IPS-NIHi7 (cell line): ENCODE measurements at regions not wholly inside any gene's neighbourhood (a gene's known extent, or its start where the extent isn't known, plus 50 kb on each side); places are given as distances from the start of the nearest gene placed in this dataset.

ENCODE experiments used
- DNase-seq: peaks from one replicate; pipeline ENCODE4 v3.0.0; 2012; ENCODE audit warnings: mixed read lengths; ENCODE audit errors: extremely low spot score

DNA sequence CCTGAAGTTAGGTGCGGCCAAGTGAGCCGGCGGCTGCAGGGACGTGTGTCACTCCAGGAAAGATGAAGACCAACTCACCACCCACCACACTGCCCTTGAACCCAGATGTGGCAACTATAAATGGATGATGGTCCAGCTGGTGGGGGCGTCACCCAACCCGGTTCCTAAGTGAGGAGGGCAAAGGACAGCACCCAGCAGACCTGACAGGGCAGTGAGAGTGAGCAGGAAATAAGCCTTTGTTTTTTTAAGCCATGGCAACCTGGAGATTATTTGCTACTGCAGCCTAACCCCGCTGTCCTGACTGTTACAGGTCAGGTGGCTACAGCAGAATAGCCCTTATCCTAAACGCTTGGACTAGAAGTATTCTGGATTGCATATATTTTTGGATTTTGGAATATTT lies 228.9 kb downstream of the CTTN start:
- no peak for DNase-seq

DNA sequence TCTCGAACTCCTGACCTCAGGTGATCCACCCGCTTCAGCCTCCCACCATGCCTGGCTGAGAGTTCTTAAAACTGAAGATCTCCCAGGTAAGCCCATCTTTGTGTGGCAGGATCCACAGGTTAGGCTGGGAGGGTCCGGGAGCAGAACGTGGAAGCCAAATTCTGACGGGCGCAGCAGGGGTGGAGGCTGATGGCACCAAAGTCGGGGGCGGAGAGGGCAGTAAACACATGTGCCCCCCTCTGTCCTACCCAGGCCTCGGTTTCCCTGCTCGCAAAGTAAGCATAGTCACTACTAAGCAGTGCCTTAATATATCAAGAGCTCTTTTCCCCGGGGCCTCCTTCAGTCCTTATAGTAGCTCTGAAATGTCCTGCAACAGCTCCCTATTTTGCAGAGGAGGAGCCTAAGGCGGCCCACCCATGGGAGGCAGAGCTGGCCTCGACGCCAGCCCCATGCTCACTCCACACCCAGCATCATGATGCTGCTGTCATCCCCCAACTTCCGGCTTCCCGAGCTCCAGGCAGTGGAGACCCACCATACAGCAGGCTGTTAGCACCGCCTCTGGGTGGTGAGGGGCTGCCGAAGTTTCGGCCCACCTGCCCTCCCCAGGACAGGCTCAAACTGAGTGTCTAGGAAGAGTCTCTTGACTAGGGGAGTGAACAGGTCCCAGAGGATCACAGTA lies 230.0 kb downstream of the CTTN start:
- DNase-seq, result no peak

DNA sequence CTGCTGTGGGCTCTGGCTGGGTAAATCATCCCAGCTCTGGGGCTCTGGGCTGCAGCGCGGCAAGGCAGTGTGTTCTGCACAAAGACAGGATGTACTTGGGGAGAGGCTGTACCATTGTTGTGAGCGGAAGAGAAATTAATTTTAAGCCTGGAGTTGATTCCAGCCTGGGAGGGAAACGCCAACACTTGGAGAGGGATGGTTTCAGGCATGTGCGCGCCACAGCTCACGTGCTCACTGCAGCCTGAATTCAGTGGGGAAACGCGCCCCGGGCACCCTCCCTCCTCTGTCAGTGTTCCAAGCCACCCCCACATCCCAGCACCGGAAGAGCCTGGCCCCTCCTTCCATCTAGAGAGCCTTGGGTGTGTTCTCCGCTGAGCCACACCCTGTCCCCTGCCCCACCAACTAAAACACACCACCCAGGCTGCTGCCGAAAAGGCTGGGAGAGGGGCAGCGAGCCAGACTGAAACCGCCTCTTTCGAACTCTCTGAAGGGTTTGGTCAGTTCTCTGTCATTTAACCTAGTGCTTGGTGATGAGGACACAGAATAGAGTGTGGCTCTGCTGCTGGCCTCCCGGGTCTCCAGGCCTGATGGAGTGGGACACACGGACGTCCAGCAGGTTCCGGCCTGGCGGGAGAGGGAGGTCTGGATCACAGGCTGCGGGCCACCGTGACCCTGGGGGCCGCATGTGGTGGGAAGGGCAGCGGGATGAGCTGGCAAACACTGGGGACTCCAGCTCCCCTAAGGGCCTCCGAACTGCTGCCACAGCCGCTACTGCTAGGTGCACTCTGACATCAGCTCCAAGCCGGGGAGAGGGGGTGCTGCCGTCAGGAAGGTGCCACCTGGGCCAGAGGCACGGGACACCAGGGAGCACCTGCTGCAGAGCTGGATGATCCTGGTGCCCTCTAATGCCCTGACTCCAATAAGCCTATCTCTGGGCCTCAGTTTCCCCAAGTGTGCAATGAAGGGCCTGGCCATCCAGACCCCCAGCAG lies 230.8 kb downstream of the CTTN start:
- no peak for DNase-seq

DNA sequence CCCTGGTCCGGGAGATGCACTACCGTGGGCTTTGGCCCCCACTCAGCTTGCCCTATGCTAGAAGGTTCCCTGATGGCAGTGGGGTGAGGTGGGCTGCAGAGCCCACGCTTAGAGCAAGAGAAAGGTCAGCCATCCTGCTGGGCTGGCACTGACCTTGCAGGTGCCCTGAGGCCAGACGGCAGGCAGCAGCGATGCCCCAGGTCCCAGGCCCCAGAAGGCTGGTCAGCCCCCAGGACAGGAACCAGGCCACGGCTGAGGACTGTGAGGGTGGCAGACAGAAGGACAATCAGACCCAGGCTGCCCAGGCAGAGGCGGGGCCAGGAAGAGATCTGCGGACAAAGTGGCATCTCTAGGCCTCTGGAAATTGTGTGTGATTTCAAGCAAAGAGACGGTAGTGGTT lies 231.7 kb downstream of the CTTN start:
- DNase-seq, result no peak

DNA sequence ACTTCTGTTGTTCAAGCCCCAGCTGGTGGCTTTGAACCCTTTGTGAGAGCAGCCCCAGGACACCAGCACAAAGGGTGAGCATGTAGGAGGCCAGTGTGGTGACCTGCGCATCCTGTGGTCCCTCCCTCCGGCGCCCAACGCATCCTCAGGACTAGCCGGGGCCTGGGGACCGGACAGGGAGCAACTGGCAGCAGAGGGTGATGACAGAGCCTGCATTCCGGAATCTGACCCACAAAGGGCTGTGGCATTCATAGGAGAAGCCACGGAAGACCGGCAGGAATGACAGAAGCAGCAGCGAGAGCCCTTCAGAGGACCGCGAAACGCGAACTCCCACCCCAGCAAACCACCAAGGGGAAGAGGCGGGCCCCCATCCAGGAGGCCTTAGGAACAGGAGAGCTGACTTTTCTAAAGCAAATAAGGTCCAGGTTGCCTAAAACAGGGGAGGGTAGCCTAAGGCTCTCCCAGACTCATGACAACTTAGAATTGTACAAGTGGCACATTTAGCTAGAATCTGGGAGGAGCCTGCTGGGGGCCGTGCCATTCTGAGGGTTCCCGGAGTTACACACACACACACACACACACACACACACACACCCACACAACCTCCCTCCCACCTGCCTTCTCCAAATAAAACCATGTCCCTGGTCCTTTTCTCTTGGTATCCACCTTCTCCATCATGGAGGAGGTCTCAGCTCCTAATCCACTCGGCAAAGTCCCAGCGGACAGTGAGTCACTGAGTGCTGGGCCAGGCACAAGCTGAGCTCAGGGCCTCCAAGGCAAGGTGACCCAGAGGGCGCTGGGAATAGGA lies 232.7 kb downstream of the CTTN start:
- DNase-seq, result no peak

DNA sequence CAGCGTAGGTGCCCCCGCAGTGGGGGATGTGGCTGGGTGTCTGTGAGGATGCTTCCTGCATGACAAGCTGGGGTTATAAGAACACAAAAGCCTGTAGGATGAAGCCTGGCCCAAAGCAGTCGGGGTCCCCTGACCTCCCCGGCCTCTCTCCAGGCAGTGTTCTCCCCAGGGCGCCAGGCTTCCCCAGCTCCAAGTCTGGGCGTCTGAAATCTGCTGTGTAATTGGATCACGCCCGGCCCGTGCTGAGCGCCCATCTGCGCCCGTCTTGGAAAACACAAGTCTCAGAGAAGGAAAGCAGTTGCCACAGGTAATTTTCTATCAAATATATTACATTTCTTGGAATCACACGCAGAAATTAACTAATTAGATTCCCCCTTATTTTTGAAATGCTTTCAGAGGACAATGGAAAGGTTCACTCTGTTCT lies 233.3 kb downstream of the CTTN start:
- DNase-seq, result no peak

DNA sequence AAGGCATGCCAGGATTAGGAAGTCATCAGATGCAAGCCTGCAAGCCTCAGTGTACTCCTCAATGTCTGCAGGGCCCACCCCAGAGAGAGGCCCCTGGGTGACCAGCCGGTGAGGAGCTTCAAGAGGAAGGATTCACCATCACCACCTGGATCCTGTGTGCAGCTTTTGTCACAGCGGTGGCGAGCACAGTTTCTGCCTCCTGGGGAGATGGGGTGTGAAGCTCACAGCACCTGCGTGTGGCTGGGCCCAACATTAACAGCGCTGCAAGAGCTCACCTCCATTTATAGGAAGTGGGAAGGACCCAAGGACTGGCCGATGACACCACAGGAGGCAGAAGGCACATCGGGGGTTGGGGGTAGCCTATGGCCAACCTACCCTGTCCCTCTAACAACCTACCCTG lies 235.3 kb downstream of the CTTN start:
- DNase-seq, result no peak

DNA sequence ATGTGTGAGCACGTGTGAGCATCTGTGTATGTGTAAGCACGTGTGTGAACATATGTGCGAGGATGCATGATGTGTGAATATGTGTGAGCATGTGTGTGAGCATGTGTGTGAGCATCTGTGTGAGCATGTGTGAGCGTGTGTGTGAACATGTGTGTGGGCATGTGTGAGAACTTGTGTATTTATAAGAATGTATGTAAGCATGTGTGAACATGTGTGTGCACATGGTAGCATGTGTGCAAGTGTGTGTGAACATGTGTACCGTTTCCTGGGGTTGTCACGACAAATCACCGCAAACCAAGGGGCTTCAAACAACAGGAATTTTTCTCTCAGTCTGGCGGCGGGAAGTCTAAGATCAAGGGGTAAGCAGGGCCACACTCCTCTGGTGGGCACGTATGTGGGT lies 238.3 kb downstream of the CTTN start:
- no peak for DNase-seq

DNA sequence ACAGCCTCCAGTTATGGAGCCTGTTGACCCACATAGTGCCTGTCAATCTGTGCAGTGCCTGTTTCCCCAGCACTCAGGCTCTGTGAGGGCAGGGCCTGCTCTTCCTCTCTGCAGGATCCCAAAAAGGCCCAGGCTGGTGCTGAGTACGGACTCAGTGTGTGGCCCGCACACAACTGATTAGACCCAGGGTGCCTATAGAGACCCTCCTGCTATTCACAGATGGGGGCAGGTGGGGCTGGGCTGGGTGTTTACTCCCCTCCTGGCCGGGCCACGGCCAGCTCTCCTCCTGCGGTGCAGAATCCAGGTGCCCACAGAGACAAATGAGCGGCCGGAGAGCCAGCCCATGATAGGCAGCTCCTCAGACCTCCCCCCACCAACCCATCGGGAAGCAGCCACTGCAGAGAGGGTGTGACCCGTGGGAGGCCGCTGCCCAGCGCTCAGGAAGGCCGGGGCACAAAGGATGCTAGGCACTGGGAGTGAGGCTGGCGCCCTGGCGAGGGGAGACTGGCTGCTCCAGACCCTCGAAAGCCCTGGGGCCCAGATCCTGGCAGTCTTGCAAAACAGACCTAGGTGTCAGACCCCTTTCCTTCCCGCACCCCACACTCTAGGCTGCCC lies 239.0 kb downstream of the CTTN start:
- no peak for DNase-seq

DNA sequence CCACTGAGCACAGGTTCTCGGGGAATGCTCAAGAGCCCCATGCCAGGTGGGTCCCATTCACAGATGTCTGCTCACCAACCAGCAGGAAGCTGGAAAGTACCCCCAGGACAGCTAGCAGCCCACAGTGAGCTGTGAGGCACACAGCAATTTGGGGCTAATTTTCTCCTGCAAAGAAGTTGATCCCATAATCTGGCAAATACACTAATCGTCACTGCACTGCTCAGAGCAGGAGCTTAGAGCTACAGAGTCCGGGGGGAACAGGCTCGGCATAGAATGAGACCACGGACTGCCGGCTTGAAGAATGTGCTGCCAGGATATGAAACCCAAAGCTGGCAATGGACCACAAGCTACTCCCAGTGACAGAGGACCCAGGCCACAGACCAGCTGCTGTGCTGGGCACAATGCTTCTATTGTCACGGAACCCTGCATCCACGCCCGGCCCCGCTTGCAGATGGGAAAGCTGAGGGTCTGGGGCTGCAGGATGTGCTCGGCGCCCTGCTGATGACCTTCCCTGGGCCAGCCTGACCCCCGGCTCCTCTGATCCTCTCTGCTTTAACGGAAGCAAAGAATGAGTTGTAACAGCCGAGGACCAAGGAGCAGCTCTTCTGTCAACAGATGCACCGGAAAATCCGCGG lies 239.7 kb downstream of the CTTN start:
- DNase-seq, result no peak

DNA sequence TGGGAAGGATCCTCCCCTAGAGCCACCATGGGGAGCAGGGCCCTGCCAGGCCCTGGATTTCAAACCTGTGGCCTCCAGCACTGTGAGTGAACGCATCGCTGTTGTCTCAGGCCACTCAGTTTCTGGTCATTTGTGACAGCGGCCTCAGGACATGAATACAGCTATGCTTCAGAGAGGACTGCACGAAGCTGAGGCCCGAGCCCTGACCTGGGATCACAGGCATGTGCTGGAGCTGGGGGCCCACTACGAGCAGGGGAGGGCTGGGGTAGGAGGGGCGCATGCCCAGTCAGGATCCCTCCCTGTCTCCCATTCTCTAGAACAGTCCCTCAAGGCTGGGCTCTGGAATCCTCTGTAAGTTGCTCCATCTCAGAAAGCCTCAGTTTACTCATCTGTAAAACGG lies 242.1 kb downstream of the CTTN start:
- no peak for DNase-seq

DNA sequence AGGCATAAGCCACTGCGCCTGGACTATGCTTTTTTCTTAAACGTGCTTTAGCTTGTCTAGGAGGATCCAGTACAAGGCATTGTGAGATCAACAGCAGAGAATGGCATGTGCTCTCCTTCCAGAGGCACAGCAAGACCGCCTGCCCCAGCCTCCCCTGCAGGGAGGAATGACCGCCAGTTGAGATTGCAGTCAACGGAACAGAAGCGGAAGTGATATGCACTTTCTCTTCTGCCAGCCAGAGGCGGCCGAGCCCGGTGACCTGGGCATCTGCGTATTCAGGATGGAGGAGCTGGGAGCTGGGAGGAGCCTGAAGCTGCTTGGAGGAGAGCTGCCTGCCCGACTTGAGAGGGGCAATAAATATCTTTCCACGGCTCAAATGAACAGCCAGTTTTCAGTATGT lies 243.0 kb downstream of the CTTN start:
- DNase-seq, result no peak

DNA sequence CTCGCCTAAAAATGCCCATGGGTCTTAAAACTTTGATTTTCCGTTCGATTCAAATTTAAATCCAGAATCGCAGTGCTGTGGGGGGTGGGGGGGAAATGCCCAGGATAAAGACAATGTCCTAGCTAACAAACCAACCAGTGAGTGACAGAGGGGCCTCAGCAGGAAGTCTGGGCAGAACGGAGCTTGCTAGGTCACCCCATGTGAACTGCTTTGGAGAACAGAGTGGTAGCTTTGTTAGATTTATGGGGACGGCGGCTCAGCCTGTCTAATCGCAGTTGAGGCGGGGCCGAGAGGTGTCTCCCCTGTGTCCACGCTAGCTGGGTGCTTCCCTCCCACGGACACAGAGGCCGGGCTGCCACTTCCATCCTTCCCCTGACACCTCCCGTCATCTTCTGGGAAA lies 243.9 kb downstream of the CTTN start:
- DNase-seq, result no peak

DNA sequence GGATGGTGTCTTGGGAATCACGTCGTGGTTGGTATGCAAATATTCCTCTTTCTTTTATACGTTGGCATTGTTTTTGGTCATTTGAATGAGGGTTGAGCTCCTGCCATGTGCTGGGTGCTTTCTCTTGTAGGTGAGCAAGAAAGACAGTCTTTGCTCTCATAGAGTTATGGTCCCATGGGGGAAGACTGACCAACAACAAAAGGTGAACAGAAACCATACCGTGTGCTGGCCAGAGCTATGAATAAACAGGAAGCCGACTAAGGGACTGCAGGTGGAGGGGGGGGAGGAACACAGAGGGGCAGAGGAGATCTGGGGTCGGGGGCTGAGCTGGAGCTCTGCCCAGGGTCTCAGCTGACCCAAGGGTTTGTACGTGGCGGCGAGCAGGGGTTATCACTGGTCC lies 245.3 kb downstream of the CTTN start:
- no peak for DNase-seq

DNA sequence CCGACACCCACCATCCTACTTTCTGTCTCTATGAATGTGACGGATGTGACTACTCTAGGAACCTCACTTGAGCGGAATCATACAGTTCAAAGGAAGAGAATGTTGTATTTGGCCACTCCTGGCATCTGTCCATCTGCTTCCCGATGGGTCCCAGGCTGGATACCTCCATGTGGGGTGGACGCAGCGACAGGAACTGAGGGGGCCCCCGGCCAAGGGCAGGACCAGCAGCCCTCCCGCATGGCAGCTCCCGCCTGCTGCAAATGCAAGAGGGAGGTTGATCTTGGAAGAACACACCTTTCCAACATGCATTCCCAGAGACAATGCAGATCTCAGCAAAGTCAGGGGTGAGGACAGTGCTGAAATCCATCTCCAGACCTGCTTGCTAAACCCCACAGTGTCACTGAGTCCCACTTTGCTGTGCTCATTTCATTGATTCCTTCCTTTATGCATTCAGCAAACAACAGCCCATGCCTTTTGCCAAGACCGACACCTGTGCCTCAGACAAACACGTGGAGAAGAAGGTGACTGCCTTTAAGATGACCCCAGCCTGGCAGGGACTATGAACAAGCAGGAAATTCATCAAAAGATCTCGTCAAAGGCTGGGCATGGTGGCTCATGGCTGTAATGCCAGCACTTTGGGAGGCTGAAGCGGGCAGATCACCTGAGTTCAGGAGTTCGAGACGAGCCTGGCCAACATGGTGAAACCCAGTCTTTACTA lies 246.2 kb downstream of the CTTN start:
- no peak for DNase-seq

DNA sequence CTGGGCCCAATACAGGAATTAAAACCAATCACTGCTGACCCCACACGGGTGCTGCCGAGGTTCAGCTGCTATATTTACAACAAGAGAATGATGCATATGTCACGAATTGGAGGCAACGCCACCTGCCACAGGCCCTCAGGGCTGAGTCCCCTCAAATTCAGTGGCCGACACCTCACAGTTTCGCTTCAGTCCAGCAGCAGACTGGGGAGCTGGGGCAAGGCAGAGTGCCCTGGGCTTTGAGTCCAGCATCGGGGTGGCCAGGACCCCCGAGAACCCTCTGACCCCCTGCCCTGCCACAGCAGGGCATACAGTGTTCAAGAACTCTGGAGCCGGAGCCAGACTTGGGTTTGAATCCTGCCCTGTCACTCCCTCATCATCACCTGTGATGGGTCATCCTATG lies 247.2 kb downstream of the CTTN start:
- no peak for DNase-seq

DNA sequence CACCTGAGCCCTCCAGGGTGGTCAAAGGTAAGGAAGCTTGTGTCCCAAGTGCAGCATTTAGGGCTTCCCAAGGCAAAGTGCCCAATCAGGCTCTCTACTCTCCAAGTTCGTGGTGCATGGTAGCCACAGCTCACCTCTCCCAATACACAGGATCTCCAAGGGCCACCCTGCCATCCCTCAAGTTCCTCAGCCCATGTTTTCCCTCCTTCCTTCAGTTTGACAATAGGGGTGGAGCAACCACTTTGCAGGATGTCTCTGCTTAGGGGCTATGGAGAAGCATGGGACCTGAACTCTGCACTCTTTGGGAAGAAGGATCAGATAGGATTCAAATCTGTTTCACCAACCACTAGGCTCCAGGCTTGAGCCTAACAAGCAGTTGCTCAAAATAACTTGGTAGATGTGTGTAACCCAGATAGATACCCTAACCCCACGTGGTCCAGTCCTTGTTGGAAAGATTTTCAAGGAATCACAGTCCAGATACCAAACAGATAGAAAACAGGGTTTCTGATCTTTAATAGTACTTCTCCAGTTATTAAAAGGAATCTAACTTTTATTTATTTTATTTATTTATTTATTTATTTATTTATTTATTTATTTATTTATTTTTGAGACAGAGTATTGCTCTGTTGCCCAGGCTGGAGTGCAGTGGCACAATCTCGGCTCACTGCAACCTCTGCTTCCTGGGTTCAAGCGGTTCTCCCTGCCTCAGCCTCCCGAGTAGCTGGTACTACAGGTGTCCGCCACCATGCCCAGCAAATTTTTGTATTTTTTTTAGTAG lies 248.1 kb downstream of the CTTN start:
- no peak for DNase-seq

DNA sequence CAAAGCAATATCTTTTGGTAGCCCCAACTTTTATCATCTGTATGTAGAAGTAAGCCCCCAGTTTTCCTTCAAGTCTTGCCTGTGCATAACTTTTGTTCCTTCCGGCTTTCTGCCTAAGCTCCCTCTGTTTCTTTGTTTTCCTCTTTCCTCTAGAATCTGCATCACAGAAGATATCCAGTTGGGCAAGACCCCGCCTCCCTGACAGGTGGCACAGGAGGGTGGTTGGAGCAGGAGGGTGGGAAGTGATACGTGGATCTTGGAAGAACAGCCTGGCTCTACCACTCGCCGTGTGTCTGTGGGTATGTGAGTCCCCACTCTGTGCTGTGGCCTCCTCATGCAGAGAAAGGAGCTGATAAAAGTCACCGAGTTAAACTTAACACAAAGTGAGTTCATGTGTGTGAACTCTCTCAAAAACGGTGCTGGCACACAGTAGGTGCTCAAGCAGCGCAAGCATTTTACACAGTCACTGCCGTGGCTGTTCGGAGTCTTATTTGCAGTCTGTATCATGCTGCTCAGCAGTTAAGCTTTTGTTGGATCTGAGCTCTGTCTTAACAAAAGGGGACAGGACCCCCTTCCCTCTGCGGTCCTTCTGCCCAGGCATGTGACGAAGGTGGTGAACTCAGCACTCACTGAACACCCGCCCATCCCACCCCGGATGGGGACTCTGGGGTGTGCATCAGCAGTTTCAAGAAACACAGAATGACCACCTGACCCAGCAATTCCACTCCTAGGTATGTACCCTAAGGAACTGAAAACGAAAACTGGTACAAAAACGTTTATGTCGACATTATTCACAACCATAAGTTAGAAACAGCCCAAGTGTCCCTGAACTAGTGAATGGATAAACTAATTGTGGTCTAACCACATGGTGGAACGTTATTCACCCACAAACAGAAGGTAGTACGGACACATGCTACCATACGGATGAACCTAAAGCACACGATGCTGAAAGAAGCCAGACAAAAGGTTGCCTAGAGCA lies 249.1 kb downstream of the CTTN start:
- peak; percentile 53 for DNase-seq
